ENCODE measurements at regions not wholly inside any gene's neighbourhood (a gene's known extent, or its start where the extent isn't known, plus 50 kb on each side); places are given as distances from the start of the nearest gene placed in this dataset.

- H3K36me3 ChIP-seq (ENCODE audit: insufficient read depth, low read length) = no peaks in the 10 kb centered on the region
- H2AFZ ChIP-seq (ENCODE audit: low read depth, low read length) = no peak overlapping the region
- no peaks in the 10 kb centered on the region for H3K79me2 ChIP-seq (replicated peaks; ENCODE audit: insufficient read depth, low read length)
- H3K27ac ChIP-seq (ENCODE audit: low read length) = no peak overlapping the region
- H3K27me3 ChIP-seq (ENCODE audit: insufficient read depth, low read depth, low read length) = no peaks in the 10 kb centered on the region
- H4K20me1 ChIP-seq (ENCODE audit: insufficient read depth) = no peaks in the 10 kb centered on the region
- no peaks in the 10 kb centered on the region for H3K9me3 ChIP-seq (ENCODE audit: low read length)
- H3K9me2 ChIP-seq (ENCODE audit: insufficient read depth, low read length) = no peaks in the 10 kb centered on the region
- H3F3A ChIP-seq (ENCODE audit: insufficient read depth, low read length, poor library complexity, severe bottlenecking) = no peaks in the 10 kb centered on the region
- no peak for TF ChIP-seq SMC3 (conservative IDR thresholded peaks at IDR 0.05; ENCODE audit: poor library complexity)
- no peak for TF ChIP-seq EZH2 (IDR thresholded peaks at IDR 0.05; ENCODE audit: borderline replicate concordance, insufficient read depth, low read length, poor library complexity, severe bottlenecking)
- no peak for TF ChIP-seq POLR2AphosphoS5 (IDR thresholded peaks at IDR 0.05)
- no peak overlapping the region for H3K9ac ChIP-seq (ENCODE audit: low read length)
- no peak overlapping the region for H3K4me2 ChIP-seq (ENCODE audit: low read length)
- no peak overlapping the region for H3K4me3 ChIP-seq (ENCODE audit: low read length)
Observed at GRCh38 chr18:10188971-10189810, 265.2 kb upstream of the APCDD1 start.

DNA sequence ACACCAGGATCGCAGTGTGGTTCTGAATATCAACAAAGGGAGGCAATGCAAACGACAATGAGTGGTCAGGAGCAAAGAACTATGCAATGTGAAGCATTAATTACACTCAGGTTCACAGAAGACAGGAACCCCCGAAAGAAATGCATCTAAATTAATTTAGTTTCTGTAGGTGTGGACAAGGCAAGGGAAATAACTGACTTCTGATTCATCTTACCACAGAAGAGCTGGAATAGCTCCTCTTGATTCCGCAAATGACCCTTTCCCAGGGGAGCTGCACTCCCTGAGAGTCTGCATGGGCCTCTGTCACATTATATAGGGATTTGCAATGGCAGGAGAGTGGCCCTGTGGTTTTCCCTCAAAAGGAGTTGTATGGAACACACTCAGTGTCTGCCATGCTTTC, 263.9 kb upstream of the APCDD1 start:
- Histone ChIP-seq H3K9ac (ENCODE audit: low read length) (no peak overlapping the region), H3K27me3 (ENCODE audit: insufficient read depth, low read depth, low read length) (no peaks in the 10 kb centered on the region), H3K9me2 (ENCODE audit: insufficient read depth, low read length) (no peaks in the 10 kb centered on the region), H3K79me2 (replicated peaks; ENCODE audit: insufficient read depth, low read length) (no peaks in the 10 kb centered on the region), H4K20me1 (ENCODE audit: insufficient read depth) (no peaks in the 10 kb centered on the region), H3K4me2 (ENCODE audit: low read length) (no peak overlapping the region), H3K4me3 (ENCODE audit: low read length) (no peak overlapping the region), H3K36me3 (ENCODE audit: insufficient read depth, low read length) (no peaks in the 10 kb centered on the region), H3F3A (ENCODE audit: insufficient read depth, low read length, poor library complexity, severe bottlenecking) (no peaks in the 10 kb centered on the region), H2AFZ (ENCODE audit: low read depth, low read length) (no peak overlapping the region), H3K9me3 (ENCODE audit: low read length) (no peaks in the 10 kb centered on the region), H3K27ac (ENCODE audit: low read length) (no peak overlapping the region)
- TF ChIP-seq, protein P1, sequence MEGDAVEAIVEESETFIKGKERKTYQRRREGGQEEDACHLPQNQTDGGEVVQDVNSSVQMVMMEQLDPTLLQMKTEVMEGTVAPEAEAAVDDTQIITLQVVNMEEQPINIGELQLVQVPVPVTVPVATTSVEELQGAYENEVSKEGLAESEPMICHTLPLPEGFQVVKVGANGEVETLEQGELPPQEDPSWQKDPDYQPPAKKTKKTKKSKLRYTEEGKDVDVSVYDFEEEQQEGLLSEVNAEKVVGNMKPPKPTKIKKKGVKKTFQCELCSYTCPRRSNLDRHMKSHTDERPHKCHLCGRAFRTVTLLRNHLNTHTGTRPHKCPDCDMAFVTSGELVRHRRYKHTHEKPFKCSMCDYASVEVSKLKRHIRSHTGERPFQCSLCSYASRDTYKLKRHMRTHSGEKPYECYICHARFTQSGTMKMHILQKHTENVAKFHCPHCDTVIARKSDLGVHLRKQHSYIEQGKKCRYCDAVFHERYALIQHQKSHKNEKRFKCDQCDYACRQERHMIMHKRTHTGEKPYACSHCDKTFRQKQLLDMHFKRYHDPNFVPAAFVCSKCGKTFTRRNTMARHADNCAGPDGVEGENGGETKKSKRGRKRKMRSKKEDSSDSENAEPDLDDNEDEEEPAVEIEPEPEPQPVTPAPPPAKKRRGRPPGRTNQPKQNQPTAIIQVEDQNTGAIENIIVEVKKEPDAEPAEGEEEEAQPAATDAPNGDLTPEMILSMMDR (IDR thresholded peaks at IDR 0.05; ENCODE audit: poor library complexity, severe bottlenecking) = no peak
- no peak for TF ChIP-seq EP300 (conservative IDR thresholded peaks at IDR 0.05; ENCODE audit: poor library complexity, severe bottlenecking)
- TF ChIP-seq EZH2 (IDR thresholded peaks at IDR 0.05; ENCODE audit: borderline replicate concordance, insufficient read depth, low read length, poor library complexity, severe bottlenecking) = no peak
- TF ChIP-seq TAF1 (IDR thresholded peaks at IDR 0.05; ENCODE audit: low read depth) = no peak
- no peak for TF ChIP-seq SMC3 (conservative IDR thresholded peaks at IDR 0.05; ENCODE audit: poor library complexity)
- TF ChIP-seq, protein P2, sequence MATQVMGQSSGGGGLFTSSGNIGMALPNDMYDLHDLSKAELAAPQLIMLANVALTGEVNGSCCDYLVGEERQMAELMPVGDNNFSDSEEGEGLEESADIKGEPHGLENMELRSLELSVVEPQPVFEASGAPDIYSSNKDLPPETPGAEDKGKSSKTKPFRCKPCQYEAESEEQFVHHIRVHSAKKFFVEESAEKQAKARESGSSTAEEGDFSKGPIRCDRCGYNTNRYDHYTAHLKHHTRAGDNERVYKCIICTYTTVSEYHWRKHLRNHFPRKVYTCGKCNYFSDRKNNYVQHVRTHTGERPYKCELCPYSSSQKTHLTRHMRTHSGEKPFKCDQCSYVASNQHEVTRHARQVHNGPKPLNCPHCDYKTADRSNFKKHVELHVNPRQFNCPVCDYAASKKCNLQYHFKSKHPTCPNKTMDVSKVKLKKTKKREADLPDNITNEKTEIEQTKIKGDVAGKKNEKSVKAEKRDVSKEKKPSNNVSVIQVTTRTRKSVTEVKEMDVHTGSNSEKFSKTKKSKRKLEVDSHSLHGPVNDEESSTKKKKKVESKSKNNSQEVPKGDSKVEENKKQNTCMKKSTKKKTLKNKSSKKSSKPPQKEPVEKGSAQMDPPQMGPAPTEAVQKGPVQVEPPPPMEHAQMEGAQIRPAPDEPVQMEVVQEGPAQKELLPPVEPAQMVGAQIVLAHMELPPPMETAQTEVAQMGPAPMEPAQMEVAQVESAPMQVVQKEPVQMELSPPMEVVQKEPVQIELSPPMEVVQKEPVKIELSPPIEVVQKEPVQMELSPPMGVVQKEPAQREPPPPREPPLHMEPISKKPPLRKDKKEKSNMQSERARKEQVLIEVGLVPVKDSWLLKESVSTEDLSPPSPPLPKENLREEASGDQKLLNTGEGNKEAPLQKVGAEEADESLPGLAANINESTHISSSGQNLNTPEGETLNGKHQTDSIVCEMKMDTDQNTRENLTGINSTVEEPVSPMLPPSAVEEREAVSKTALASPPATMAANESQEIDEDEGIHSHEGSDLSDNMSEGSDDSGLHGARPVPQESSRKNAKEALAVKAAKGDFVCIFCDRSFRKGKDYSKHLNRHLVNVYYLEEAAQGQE (IDR thresholded peaks at IDR 0.05; ENCODE audit: borderline replicate concordance) = no peak
- TF ChIP-seq RAD21 (conservative IDR thresholded peaks at IDR 0.05) = no peak
- no peak for TF ChIP-seq POLR2AphosphoS5 (IDR thresholded peaks at IDR 0.05)
- TF ChIP-seq MXI1 (conservative IDR thresholded peaks at IDR 0.05; ENCODE audit: poor library complexity, severe bottlenecking) = no peak
